Adrenal gland (tissue), 5 donors: ENCODE measurements at regions not wholly inside any gene's neighbourhood (a gene's known extent, or its start where the extent isn't known, plus 50 kb on each side); places are given as distances from the start of the nearest gene placed in this dataset.

Source experiments
- POLR2A ChIP-seq, 2 donors: fragments of 450-650 bp; IDR thresholded peaks; one replicate each; pipeline ENCODE4 v1.6.1; 2017; ENCODE audit warnings: antibody characterized with exemption in 2 of 2, mild to moderate bottlenecking in 2 of 2, moderate library complexity in 1 of 2
- TF ChIP-seq, protein P1 (sequence below), 6 experiments: fragments of 450-650 bp in 4 of 6; fragments of 200-600 bp in 2 of 6; sonication (generic) in 1 of 6; IDR thresholded peaks; 1 replicate in 5 of 6; 2 replicates in 1 of 6; pipeline versions ENCODE4 v1.5.1 to v1.8.0; 2016 to 2021; ENCODE audit warnings: antibody characterized with exemption in 6 of 6, mild to moderate bottlenecking in 2 of 6, moderate library complexity in 1 of 6
- donor health status: DM: no; HTN: no; CAD: no.

DNA sequence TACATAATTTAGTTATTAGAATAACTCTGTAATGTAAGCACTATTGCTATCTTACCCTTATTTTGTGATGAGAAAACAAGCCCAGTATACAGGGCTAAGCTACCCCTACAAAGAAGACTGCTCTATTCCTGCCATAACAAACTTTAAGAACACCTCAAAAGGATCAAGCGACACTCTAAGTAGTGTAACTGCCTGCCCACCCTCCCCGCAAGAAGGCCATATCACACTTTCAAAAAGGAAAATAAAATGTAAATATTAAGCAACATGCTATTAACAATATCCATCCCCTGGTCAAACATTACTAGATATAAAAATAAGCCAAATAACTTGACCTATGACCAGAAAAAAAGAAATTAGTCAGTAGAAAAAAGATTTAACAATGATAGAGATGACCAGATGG lies 741.7 kb upstream of the CNTNAP5 start:
- TF ChIP-seq, protein P1, sequence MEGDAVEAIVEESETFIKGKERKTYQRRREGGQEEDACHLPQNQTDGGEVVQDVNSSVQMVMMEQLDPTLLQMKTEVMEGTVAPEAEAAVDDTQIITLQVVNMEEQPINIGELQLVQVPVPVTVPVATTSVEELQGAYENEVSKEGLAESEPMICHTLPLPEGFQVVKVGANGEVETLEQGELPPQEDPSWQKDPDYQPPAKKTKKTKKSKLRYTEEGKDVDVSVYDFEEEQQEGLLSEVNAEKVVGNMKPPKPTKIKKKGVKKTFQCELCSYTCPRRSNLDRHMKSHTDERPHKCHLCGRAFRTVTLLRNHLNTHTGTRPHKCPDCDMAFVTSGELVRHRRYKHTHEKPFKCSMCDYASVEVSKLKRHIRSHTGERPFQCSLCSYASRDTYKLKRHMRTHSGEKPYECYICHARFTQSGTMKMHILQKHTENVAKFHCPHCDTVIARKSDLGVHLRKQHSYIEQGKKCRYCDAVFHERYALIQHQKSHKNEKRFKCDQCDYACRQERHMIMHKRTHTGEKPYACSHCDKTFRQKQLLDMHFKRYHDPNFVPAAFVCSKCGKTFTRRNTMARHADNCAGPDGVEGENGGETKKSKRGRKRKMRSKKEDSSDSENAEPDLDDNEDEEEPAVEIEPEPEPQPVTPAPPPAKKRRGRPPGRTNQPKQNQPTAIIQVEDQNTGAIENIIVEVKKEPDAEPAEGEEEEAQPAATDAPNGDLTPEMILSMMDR (IDR thresholded peaks at IDR 0.05), result no peak
- no peak for TF ChIP-seq POLR2A (IDR thresholded peaks at IDR 0.05)
